H9 (cell line): ENCODE measurements at regions not wholly inside any gene's neighbourhood (a gene's known extent, or its start where the extent isn't known, plus 50 kb on each side); places are given as distances from the start of the nearest gene placed in this dataset.

Experiments used
- DNase-seq: peaks from one replicate; pipeline ENCODE4 v3.0.0-alpha.2; 2017
- H2AFZ ChIP-seq: one replicate; pipeline ENCODE4 v1.6.1; 2013; ENCODE audit warnings: mild to moderate bottlenecking, low read length, control low read depth, moderate library complexity
- H2AK5ac ChIP-seq: 2 replicates; pipeline ENCODE4 v1.6.1; 2013; ENCODE audit warnings: low read length, control low read depth, mixed read lengths; ENCODE audit not compliant: insufficient read length
- H2BK120ac ChIP-seq: one replicate; pipeline ENCODE4 v1.6.1; 2013; ENCODE audit warnings: low read depth, mild to moderate bottlenecking, low read length, control low read depth, inconsistent platforms; ENCODE audit not compliant: poor library complexity, severe bottlenecking
- H2BK12ac ChIP-seq: 2 replicates; pipeline ENCODE4 v1.6.1; 2013; ENCODE audit warnings: low read length, control low read depth, mixed read lengths, low read depth; ENCODE audit not compliant: insufficient read length
- H2BK15ac ChIP-seq: 2 replicates; pipeline ENCODE4 v1.6.1; 2013; ENCODE audit warnings: low read depth, low read length, control low read depth
- H2BK20ac ChIP-seq: one replicate; pipeline ENCODE4 v1.6.1; 2013; ENCODE audit warnings: low read depth, mild to moderate bottlenecking, low read length, control low read depth, inconsistent platforms; ENCODE audit not compliant: poor library complexity, severe bottlenecking
- H2BK5ac ChIP-seq: 2 replicates; pipeline ENCODE4 v1.6.1; 2013; ENCODE audit warnings: low read length, control low read depth, mixed read lengths; ENCODE audit not compliant: insufficient read length
- H3K14ac ChIP-seq: 2 replicates; pipeline ENCODE4 v1.6.1; 2013; ENCODE audit warnings: low read length, control low read depth; ENCODE audit not compliant: insufficient read depth
- H3K18ac ChIP-seq: 2 replicates; pipeline ENCODE4 v1.6.1; 2013; ENCODE audit warnings: low read depth, mild to moderate bottlenecking, mixed read lengths, low read length, control low read depth; ENCODE audit not compliant: insufficient read length
- H3K23ac ChIP-seq: 2 replicates; pipeline ENCODE4 v1.6.1; 2013; ENCODE audit warnings: low read length, control low read depth, mixed read lengths, low read depth; ENCODE audit not compliant: insufficient read length
- H3K23me2 ChIP-seq: 2 replicates; pipeline ENCODE4 v1.6.1; 2013; ENCODE audit warnings: low read depth, mild to moderate bottlenecking, mixed read lengths, low read length, control low read depth; ENCODE audit not compliant: insufficient read length, poor library complexity, severe bottlenecking
- H3K27ac ChIP-seq: 2 replicates; pipeline ENCODE4 v1.5.1; 2013; ENCODE audit warnings: low read length, control low read depth, mixed read lengths, low read depth; ENCODE audit not compliant: insufficient read length
- H3K27me3 ChIP-seq: 2 replicates; pipeline ENCODE4 v1.6.1; 2013; ENCODE audit warnings: low read length, control low read depth, inconsistent platforms; ENCODE audit not compliant: insufficient read depth
- H3K4ac ChIP-seq: 2 replicates; pipeline ENCODE4 v1.6.1; 2013; ENCODE audit warnings: low read depth, mild to moderate bottlenecking, control low read depth, inconsistent platforms, low read length, moderate library complexity
- H3K4me1 ChIP-seq: 2 replicates; pipeline ENCODE4 v1.6.1; 2013; ENCODE audit warnings: low read length, control low read depth, inconsistent platforms; ENCODE audit not compliant: insufficient read depth
- H3K4me2 ChIP-seq: 2 replicates; pipeline ENCODE4 v1.6.1; 2013; ENCODE audit warnings: low read length, control low read depth, mixed read lengths; ENCODE audit not compliant: insufficient read length, insufficient read depth
- H3K56ac ChIP-seq: 2 replicates; pipeline ENCODE4 v1.6.1; 2013; ENCODE audit warnings: low read depth, mild to moderate bottlenecking, mixed read lengths, low read length, control low read depth; ENCODE audit not compliant: insufficient read length
- H3K79me1 ChIP-seq: 2 replicates; pipeline ENCODE4 v1.6.1; 2013; ENCODE audit warnings: low read depth, mild to moderate bottlenecking, moderate library complexity, low read length, control low read depth, inconsistent platforms; ENCODE audit not compliant: insufficient read depth, poor library complexity, severe bottlenecking
- H3K79me2 ChIP-seq: 2 replicates; pipeline ENCODE4 v1.6.1; 2013; ENCODE audit warnings: low read length, control low read depth, inconsistent platforms; ENCODE audit not compliant: insufficient read depth
- H3K9ac ChIP-seq: 2 replicates; pipeline ENCODE4 v1.6.1; 2013; ENCODE audit warnings: low read length, control low read depth, mixed read lengths; ENCODE audit not compliant: insufficient read length; ENCODE audit errors: extremely low read depth
- H3K9me3 ChIP-seq: one replicate; pipeline ENCODE4 v1.6.1; 2013; ENCODE audit warnings: low read depth, low read length, inconsistent platforms; ENCODE audit not compliant: control insufficient read depth
- H3T11ph ChIP-seq: one replicate; pipeline ENCODE4 v1.6.1; 2013; ENCODE audit warnings: mild to moderate bottlenecking, low read length, control low read depth, inconsistent platforms
- H4K20me1 ChIP-seq: one replicate; pipeline ENCODE4 v1.6.1; 2013; ENCODE audit not compliant: control insufficient read depth, insufficient read length, insufficient read depth
- H4K5ac ChIP-seq: 2 replicates; pipeline ENCODE4 v1.6.1; 2013; ENCODE audit warnings: low read depth, mild to moderate bottlenecking, mixed read lengths, low read length, control low read depth; ENCODE audit not compliant: insufficient read length
- H4K8ac ChIP-seq: replicated peaks from 2 replicates; pipeline ENCODE4 v1.6.1; 2013; ENCODE audit warnings: low read length, control low read depth, mixed read lengths, low read depth; ENCODE audit not compliant: insufficient read length
- H4K91ac ChIP-seq: 2 replicates; pipeline ENCODE4 v1.6.1; 2013; ENCODE audit warnings: low read depth, mild to moderate bottlenecking, moderate library complexity, mixed read lengths, low read length, control low read depth; ENCODE audit not compliant: insufficient read length
- H3K27ac Mint-ChIP-seq, 3 experiments: 2 replicates in 2 of 3; 3 replicates in 1 of 3; pipeline ENCODE4 v1.8.0; 2020 to 2021; ENCODE audit warnings: mixed read lengths in 3 of 3, mild to moderate bottlenecking in 1 of 3, moderate library complexity in 1 of 3
- H3K27me3 Mint-ChIP-seq: 2 replicates; pipeline ENCODE4 v1.8.0; 2021; ENCODE audit warnings: low read depth, mild to moderate bottlenecking, moderate library complexity, mixed read lengths
- H3K36me3 Mint-ChIP-seq, 3 experiments: 2 replicates in 2 of 3; 3 replicates in 1 of 3; pipeline ENCODE4 v1.8.0; 2020 to 2021; ENCODE audit warnings: low read depth in 3 of 3, mixed read lengths in 3 of 3; ENCODE audit not compliant: insufficient read depth in 1 of 3
- H3K4me1 Mint-ChIP-seq, 2 experiments: 2 replicates each; pipeline ENCODE4 v1.8.0; 2020; ENCODE audit warnings: mixed read lengths in 2 of 2
- H3K4me3 Mint-ChIP-seq, 2 experiments: 2 replicates in 1 of 2; 3 replicates in 1 of 2; pipeline ENCODE4 v1.8.0; 2020 to 2021; ENCODE audit warnings: mild to moderate bottlenecking in 2 of 2, mixed read lengths in 2 of 2, moderate library complexity in 1 of 2
- H3K9me3 Mint-ChIP-seq, 2 experiments: 2 replicates in 1 of 2; 3 replicates in 1 of 2; pipeline ENCODE4 v1.8.0; 2020; ENCODE audit warnings: mild to moderate bottlenecking in 2 of 2, mixed read lengths in 2 of 2, moderate library complexity in 1 of 2
- CTCF ChIP-seq: fragments of 200-600 bp; sonication (generic); conservative IDR thresholded peaks from 3 replicates; pipeline ENCODE4 v1.8.0; 2021; ENCODE audit warnings: antibody characterized with exemption, mild to moderate bottlenecking
- whole genome bisulfite sequencing: extraction: QIAGEN DNeasy Blood & Tissue Kit; methylation state at CpG from one replicate; pipeline ENCODE4 v1.1.7; 2013; ENCODE audit warnings: missing lambda C conversion rate, low lambda C conversion rate, mixed read lengths; ENCODE audit not compliant: insufficient read length; ENCODE audit errors: extremely low coverage; 5-methylcytosine and 5-hydroxymethylcytosine counted together

DNA sequence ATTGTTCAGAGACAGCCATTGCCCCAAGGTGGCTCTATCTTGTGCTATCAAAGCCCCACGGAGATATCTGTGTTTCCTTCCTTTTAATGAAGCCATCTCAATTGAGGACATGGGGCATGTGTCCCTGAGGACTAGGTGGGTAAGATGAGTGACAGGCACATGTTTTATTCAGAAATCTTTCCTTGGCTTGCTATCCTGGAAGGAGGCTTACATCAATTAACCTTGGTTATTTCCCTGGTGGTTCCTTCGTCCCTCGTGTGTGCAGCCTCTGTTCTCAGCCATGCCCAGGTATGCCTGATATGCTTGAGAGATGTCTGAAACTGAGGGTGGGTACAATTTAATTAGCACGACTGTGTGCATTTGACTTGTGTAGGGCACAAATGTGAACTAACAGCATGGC lies 102.2 kb upstream of the TUT7 start:
- H3K9ac ChIP-seq, result no peak overlapping the region
- peaks cover 0 to 4% of the 10 kb centered on the region in 2 experiments; a peak in 1 of 4 replicates for H3K4me1 Mint-ChIP-seq
- no peak overlapping the region for H3K18ac ChIP-seq
- no peak overlapping the region for H2BK15ac ChIP-seq
- H3K23me2 ChIP-seq, result no peaks in the 10 kb centered on the region
- H3K14ac ChIP-seq, result no peak overlapping the region
- no peak overlapping the region for H3K27ac ChIP-seq
- no peaks in the 10 kb centered on the region for H4K20me1 ChIP-seq
- no peak overlapping the region for H3K23ac ChIP-seq
- no peaks in the 10 kb centered on the region for H3K4me1 ChIP-seq
- H3K27ac Mint-ChIP-seq, result no peak overlapping the region
- no peaks in the 10 kb centered on the region for H3K9me3 ChIP-seq
- H2BK5ac ChIP-seq, result no peak overlapping the region
- H2AK5ac ChIP-seq, result no peak overlapping the region
- no peaks in the 10 kb centered on the region for H3K27me3 ChIP-seq
- no peaks in the 10 kb centered on the region; a peak in 1 of 7 replicates for H3K36me3 Mint-ChIP-seq
- H3K56ac ChIP-seq, result no peak overlapping the region
- no peaks in the 10 kb centered on the region for H3K9me3 Mint-ChIP-seq
- no peak overlapping the region for H2BK12ac ChIP-seq
- H3T11ph ChIP-seq, result no peak overlapping the region
- H3K27me3 Mint-ChIP-seq, result no peaks in the 10 kb centered on the region
- no peaks in the 10 kb centered on the region for H3K79me2 ChIP-seq
- no peak overlapping the region for H2AFZ ChIP-seq
- H3K4ac ChIP-seq, result no peak overlapping the region
- no peak overlapping the region for H4K8ac ChIP-seq
- no peak overlapping the region for H2BK120ac ChIP-seq
- H4K5ac ChIP-seq, result no peak overlapping the region
- H3K4me3 Mint-ChIP-seq, result no peak overlapping the region
- H2BK20ac ChIP-seq, result no peak overlapping the region
- no peak for TF ChIP-seq CTCF
- no CpG with 5 or more reads among the region's 4 CpGs for WGBS
- H3K4me2 ChIP-seq, result no peak overlapping the region
- no peak for DNase-seq
- no peak overlapping the region for H4K91ac ChIP-seq
- no peaks in the 10 kb centered on the region for H3K79me1 ChIP-seq
